ENCODE measurements at regions not wholly inside any gene's neighbourhood (a gene's known extent, or its start where the extent isn't known, plus 50 kb on each side); places are given as distances from the start of the nearest gene placed in this dataset.

DNA sequence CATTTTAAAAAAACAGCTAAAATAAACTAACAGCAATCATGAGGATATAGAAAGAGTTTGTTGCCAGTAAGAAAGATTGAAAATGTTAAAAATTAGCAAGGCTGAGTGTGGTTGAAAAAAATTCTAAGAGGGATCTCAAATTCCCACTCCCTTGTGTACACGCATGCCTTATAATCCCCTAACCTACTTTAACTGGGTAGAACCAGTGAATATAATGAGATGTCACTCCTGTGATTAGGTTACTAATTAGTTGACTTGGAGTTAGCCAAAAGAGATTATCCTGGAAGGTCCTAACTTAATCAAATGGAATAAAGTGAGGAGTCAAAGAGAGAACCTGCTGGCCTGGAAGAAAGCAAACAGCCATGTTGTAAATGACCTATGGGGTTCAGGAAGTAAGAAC, 286.0 kb upstream of the TGFBR2 start:
- TF ChIP-seq POLR2A (IDR thresholded peaks at IDR 0.05; ENCODE audit: low read length): no peak
- TF ChIP-seq GATA1 (IDR thresholded peaks at IDR 0.05; ENCODE audit: low read depth, low read length): no peak
